ENCODE measurements at regions not wholly inside any gene's neighbourhood (a gene's known extent, or its start where the extent isn't known, plus 50 kb on each side); places are given as distances from the start of the nearest gene placed in this dataset.

DNA sequence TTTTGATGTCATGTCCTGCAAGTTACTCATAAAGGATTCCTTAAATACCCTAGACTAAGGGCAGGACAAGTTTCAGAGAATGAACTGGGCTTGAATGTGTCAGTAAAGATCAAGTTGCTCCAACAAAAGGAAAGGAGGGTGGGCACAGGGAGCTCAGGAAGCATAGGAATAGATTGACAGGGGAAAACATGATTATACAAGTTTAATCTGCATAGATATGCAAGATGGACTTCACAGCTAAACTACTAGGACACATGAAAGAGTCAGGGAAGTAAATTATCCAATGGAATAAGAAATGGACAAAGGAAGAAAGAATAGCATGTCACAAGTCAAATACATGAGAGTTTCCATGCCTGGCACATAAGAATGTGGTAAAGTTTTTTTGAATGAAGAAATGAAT is 203.9 kb upstream of the SAMSN1 start:
- H3K56ac ChIP-seq (ENCODE audit: insufficient read length, low read depth, low read length): no peak overlapping the region
- H2BK20ac ChIP-seq (ENCODE audit: low read depth, low read length, poor library complexity, severe bottlenecking): no peak overlapping the region
- no peaks in the 10 kb centered on the region for H3K27me3 ChIP-seq (ENCODE audit: insufficient read depth, low read length)
- no peaks in the 10 kb centered on the region for H3K23me2 ChIP-seq (ENCODE audit: insufficient read length, low read depth, low read length, poor library complexity, severe bottlenecking)
- no peak overlapping the region for H4K8ac ChIP-seq (replicated peaks; ENCODE audit: insufficient read length, low read depth, low read length)
- no peak overlapping the region for H3K4me2 ChIP-seq (ENCODE audit: insufficient read depth, insufficient read length, low read length)
- TF ChIP-seq, protein P1, sequence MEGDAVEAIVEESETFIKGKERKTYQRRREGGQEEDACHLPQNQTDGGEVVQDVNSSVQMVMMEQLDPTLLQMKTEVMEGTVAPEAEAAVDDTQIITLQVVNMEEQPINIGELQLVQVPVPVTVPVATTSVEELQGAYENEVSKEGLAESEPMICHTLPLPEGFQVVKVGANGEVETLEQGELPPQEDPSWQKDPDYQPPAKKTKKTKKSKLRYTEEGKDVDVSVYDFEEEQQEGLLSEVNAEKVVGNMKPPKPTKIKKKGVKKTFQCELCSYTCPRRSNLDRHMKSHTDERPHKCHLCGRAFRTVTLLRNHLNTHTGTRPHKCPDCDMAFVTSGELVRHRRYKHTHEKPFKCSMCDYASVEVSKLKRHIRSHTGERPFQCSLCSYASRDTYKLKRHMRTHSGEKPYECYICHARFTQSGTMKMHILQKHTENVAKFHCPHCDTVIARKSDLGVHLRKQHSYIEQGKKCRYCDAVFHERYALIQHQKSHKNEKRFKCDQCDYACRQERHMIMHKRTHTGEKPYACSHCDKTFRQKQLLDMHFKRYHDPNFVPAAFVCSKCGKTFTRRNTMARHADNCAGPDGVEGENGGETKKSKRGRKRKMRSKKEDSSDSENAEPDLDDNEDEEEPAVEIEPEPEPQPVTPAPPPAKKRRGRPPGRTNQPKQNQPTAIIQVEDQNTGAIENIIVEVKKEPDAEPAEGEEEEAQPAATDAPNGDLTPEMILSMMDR (conservative IDR thresholded peaks at IDR 0.05): no peak
- no peak overlapping the region for H2BK12ac ChIP-seq (ENCODE audit: insufficient read length, low read depth, low read length)
- no peak overlapping the region for H3K9ac ChIP-seq (ENCODE audit: extremely low read depth, insufficient read length, low read length)
- H2AFZ ChIP-seq (ENCODE audit: low read length): no peak overlapping the region
- peaks cover 2 to 7% of the 10 kb centered on the region in 2 experiments; a peak in 4 of 5 replicates for H3K9me3 Mint-ChIP-seq
- H4K91ac ChIP-seq (ENCODE audit: insufficient read length, low read depth, low read length): no peak overlapping the region
- DNase-seq: no peak
- H2BK5ac ChIP-seq (ENCODE audit: insufficient read length, low read length): no peak overlapping the region
- H3K27me3 Mint-ChIP-seq (ENCODE audit: low read depth): no peaks in the 10 kb centered on the region
- H3K9me3 ChIP-seq (ENCODE audit: control insufficient read depth, low read depth, low read length): no peaks in the 10 kb centered on the region
- H3K18ac ChIP-seq (ENCODE audit: insufficient read length, low read depth, low read length): no peak overlapping the region
- no peak overlapping the region for H3K23ac ChIP-seq (ENCODE audit: insufficient read length, low read depth, low read length)
- H3K4me1 Mint-ChIP-seq: peaks cover 4 to 12% of the 10 kb centered on the region in 2 experiments; a peak in 3 of 4 replicates
- H2BK120ac ChIP-seq (ENCODE audit: low read depth, low read length, poor library complexity, severe bottlenecking): no peak overlapping the region
- H3K4me1 ChIP-seq (ENCODE audit: insufficient read depth, low read length): no peaks in the 10 kb centered on the region
- H3K4ac ChIP-seq (ENCODE audit: low read depth, low read length): no peak overlapping the region
- H4K20me1 ChIP-seq (ENCODE audit: control insufficient read depth, insufficient read depth, insufficient read length): no peaks in the 10 kb centered on the region
- H3K79me2 ChIP-seq (ENCODE audit: insufficient read depth, low read length): no peaks in the 10 kb centered on the region
- no peaks in the 10 kb centered on the region for H3K79me1 ChIP-seq (ENCODE audit: insufficient read depth, low read depth, low read length, poor library complexity, severe bottlenecking)
- H3K4me3 Mint-ChIP-seq: no peak overlapping the region
- H3K36me3 Mint-ChIP-seq (ENCODE audit: insufficient read depth in 1 of 3, low read depth in 3 of 3): peaks cover 0 to 8% (median 3%) of the 10 kb centered on the region in 3 experiments; a peak in 1 of 7 replicates
- no peak overlapping the region for H2BK15ac ChIP-seq (ENCODE audit: low read depth, low read length)
- H4K5ac ChIP-seq (ENCODE audit: insufficient read length, low read depth, low read length): no peak overlapping the region
- no peak overlapping the region for H3T11ph ChIP-seq (ENCODE audit: low read length)
- no peak overlapping the region for H3K27ac Mint-ChIP-seq
- no peak overlapping the region for H3K14ac ChIP-seq (ENCODE audit: insufficient read depth, low read length)
- H2AK5ac ChIP-seq (ENCODE audit: insufficient read length, low read length): no peak overlapping the region
- H3K27ac ChIP-seq (ENCODE audit: insufficient read length, low read depth, low read length): no peak overlapping the region

Measured in H9 (cell line).